GM18520 (cell line): ENCODE measurements at regions not wholly inside any gene's neighbourhood (a gene's known extent, or its start where the extent isn't known, plus 50 kb on each side); places are given as distances from the start of the nearest gene placed in this dataset.

ENCODE experiments used
- ATAC-seq: cut with Tn5 transposase; IDR thresholded peaks from one replicate; pipeline ENCODE4 v1.9.1; 2021; ENCODE audit not compliant: unreplicated experiment

DNA sequence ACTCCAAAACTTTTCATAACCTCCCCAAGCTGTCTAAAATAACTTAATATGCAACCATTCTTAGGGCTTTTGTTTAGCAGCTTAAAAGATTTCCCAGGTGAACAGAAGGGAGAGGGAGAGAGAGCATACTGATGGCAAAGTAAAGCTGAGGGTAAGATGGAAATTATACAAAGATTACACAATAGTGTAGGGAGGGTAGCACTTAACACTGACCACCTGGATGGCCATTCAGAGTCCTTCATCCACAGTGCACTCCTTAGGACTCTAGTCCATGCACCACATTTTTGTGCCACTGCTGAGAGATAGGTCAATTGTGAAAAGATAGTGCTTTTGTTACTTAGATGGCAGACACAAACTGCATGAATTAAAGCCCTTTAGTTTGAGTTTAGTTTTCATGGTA, 574.6 kb downstream of the LMO4 start:
- no peak for ATAC-seq

DNA sequence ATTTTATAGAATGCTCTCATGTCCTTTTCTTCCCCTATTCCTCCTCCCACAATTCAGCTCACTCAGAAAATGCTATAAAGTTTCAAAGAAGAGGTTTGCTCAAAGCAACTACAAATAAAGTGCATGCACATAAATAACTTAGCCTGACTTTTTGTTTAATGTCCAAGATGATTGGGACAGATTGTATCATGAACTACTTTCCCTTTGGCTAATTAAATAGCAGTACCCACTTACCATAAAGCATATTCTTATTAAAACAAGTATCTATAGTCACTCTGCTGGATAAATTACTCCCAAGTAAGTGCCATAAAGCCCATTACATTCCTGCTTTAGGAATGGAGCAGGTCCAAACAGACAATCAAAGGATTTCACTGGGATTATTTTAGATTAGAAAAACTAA, 576.0 kb downstream of the LMO4 start:
- no peak for ATAC-seq

DNA sequence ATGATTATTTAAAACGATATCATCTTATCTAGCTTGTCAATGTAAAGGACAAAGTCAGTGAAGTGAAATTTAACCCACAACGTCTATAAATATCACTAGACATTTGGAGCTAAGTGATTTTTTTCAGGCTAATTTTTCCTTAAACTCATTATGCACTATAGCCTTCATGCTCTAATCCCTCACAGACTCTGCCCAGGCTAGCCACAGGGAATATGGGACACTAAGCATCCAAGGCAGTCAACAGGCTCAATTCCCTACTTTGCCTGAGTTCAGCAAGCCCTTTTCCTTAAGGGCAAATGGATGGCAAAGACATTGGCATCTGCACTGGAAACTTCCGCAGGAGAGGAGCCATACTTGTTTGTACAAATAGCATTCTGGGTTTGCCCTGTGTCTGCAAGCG, 577.0 kb downstream of the LMO4 start:
- ATAC-seq, result no peak

DNA sequence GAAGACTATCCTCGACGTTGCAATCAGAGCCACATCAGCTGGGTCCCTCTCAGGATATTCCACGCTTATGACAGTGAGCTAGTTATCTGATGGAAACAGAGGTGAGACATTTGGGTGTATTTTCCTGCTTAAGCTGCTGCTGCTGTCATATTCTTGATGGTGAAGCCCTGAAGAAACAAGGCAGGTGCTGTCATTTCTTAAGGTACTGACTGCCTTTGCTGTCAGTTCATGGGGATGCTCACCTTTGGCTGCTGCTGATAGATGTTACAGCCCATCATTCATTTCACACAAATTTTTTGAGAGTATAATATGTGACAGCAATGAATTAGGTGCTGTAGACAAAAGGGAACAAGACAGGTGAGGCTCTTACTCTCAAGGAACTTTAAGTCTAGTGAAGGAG, 577.4 kb downstream of the LMO4 start:
- no peak for ATAC-seq

DNA sequence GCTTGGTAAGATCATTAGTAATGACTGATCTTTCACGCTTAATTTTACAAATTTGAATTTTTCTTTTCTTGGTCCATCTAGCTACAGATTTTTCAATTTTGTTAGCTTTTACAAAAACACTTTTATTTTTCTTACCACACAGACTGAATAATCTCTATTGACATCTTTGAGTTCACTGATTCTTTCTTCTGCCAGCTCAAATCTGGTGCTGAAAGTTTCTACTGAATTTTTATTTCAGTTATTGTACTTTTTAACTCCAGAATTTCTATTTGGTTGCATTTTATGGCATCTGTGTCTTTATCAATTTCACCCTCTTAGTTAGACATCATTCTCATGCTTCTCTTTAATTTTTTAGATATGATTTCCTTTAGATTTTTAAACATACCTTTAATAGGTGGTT, 584.7 kb downstream of the LMO4 start:
- ATAC-seq, result no peak

DNA sequence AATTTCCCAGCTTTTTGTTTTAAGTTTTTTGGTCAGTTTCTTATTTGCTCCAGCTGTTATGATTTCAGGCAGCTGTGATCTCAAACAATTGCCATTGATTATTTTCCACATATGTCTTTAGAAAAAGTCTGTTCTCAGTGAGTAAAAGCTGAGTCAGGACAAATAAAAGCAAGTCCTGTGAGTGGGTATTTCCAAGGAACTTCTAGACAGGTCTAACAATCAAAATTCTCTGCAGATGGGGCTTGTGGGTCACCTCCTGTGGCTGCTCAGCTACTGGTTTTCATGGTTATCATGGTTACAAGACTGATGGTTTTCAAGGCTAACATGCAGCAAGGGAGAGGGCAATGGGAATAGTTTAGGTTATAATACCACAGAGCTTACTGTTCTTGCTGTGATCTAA, 585.7 kb downstream of the LMO4 start:
- ATAC-seq, result no peak

DNA sequence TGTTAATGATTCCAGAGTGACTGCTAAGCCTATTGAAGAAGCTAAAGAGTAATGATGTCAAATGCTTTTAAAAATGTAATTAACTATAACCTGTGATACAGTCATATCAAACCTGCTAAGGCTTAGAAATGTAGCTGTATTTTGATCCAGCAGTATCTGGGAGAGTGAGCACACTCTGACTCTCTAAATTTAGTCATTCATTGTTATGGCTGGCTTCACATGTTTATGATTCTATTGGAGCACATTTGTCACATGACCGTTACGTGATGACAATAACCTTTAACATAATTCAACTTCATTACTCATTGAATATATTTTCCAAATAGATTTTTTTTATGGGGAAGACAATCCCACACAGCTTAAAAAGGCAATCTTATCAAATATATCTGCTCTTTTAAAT, 587.1 kb downstream of the LMO4 start:
- ATAC-seq, result no peak

DNA sequence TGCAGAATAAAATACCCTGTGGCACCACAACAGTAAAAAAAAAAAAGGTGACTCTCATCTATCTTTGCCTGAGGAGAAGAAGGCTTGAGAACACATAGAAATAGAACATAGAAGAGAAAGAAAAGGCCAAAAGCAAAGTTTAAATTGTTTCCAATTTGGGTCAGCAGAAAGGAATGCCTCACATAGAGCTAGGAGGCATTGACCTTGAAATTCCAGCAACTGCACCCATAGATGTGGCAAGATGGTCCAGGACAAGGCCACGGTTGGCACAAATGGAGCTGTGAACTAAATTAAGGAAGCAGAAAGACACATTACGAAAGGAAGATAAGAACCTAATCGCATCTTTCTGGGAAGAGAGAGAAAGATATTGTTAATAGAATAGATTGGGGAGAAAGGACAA, 588.3 kb downstream of the LMO4 start:
- ATAC-seq, result no peak

DNA sequence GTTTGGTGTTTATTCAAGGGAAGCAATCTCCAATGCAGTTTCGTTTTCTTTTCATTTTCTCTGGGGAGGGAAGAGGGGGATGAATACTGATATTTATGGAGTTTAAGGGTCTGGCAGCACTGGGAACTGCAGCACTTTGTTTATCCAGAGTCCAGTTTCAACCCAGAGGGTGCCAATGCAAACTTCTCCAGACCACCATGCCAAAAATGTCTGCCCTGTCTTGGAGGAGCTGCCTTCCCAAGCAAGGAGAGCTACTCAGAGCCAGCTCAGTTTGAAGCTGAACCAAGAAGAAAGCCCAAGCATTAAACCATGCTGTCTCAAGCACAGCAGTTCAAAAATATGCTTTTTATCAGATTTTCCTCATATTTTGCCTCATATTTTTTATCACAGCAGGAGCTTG, 589.7 kb downstream of the LMO4 start:
- no peak for ATAC-seq

DNA sequence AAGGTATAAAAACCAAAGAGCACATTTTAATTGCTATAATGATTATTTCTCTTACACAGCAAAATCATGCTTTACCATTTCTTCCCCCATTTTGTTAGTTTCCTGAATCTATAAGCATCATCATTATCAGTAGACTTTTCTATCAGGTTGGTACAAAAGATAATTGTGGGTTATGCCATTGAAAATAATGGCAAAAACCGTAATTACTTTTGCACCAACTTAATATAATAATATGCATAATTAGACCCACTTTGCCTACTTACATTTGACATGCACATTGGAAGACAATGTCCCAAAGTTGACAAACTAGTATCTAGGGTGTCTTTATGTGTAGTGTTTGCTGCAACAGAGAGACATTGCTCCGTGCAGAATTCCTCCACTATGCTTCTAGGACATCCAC, 594.2 kb downstream of the LMO4 start:
- ATAC-seq, result no peak

DNA sequence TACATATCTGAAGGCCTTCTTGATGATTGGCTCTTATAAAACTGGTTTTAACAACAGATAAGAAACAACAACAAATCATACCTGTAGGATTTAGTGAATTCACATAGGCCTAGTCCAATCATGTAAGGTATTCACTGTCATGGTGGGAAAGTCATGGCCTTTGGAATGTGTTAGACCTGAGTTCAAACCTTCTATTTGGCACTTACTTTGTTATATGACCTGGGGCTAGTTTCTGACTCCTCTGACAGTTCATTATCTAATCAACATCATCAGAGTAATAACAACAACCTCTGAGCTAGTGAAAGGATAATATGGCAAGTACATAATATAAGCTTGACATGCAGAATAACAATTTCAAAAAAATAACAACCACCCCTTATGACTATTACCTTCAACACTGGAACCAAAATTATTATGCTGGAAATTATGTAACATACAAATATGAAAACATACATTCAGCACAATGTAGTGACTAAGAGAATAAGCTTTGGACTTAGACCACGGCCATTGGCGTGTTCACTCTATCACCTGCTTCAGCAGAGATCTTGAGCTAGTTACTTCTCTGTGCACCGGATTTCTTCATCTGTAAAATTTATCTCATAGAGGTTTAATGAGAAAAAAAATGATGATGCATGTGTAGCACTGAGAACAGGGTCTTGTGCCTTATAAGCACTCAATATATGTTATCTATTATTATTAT, 597.6 kb downstream of the LMO4 start:
- ATAC-seq, result no peak

DNA sequence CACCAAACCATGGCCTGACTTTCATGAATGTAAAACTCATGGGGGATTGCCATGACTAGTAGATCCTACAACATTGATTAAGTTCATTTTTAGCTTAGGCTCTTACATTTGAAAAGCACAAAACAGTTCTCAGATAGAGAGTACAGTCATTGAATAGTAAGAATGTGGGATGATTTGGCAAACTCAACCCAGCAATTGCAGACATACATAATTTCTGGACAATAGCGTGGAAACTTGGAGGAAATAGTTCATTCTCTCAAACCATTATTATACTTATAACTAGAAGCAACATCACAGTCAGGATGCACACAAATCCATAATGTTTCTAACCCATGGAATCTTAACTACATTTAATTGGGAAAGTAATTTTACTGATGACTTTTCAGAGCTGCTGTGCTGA, 598.2 kb downstream of the LMO4 start:
- no peak for ATAC-seq

DNA sequence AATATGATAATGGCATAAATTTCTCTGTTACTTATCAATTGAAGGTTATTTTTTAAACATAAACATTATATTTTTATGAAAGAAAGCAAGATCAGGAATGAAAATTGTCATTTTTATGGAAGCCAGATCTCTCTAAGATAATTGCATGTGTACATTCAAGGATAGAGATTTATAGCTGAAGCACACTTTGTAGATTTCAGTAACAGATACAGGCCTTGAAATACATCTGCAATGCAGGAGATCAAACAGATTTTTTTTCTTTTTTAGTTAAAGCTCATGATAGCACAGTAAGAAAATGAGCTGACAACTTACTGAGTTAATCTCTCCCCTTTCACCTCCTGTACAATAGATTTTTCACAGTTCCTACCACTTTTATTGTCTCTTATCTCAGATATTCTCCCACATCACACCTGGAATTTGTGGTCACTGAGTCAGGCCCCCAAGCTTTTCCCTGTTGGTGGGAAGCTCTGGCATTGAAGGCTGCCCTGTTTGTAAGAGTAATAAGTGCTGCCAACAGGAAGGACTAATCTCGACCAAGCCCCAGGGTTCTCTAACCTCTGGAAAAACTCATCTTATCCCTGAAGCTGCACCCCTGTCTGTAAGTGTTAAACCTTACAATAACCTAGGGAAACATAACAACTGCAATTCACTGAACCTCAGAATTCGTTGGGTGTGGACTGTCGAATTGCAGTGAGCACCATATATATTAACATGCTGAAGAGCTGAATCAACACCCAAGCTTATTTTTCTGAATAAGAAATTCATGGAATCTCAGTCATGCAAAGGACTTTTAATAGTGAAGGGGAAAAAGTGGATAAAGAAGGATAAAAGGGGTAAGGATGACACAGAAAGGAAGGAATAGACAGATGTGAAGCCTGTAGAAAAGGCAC, 599.0 kb downstream of the LMO4 start:
- no peak for ATAC-seq

DNA sequence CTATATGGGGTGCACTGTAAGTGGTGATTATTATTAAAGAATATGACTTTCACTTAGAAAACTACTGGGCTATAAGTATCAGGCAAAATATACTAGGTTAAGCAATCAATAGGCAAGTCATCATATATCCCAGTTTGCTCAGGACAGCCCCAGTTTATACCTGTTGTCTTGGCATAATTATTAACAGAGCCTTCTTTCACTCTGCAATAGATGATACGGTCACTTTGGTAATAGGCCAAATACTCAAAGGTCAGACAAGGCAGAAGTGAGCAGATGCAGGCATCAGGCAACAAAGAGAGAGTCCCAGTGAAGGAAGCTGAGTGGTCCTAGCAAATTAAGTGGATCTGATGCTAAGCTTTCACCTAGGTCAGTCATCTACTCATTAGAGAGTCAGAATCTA, 599.9 kb downstream of the LMO4 start:
- no peak for ATAC-seq

DNA sequence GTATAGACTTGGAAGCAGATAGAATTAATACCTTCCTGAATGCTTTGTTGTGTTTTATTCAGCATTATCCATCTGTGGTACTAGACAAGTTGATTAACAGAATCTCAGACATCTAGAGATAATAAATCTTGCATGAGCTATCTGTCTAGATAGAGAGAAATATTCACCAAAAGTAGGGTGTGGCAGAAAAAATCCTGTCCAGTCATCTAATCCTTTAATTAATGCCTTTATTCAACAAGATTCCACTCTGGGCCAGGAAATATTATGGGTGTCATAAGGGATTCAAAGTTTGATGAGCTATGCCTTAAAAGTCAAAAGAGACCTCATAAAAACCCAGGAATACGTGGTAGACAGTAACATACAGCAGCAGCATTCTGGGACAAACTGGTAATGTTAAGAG, 601.2 kb downstream of the LMO4 start:
- ATAC-seq, result no peak

DNA sequence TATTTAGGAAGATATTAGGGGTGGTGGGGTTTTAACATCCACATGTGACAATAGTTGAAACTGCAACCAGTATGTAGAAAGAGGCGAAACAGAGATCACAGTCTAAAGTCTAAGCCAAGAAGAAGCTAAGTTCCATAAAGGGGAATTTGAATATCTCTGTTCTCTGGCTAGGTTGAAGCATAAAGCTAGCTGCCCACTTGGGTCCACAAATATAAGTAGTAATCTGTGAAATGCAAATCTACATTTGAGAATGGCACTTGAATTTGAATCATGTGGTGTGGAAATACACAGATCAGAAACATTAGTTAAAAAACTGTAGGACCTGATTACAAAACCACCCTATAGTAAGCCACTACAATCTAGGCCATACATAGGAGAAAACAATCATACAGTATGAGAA, 602.1 kb downstream of the LMO4 start:
- no peak for ATAC-seq

DNA sequence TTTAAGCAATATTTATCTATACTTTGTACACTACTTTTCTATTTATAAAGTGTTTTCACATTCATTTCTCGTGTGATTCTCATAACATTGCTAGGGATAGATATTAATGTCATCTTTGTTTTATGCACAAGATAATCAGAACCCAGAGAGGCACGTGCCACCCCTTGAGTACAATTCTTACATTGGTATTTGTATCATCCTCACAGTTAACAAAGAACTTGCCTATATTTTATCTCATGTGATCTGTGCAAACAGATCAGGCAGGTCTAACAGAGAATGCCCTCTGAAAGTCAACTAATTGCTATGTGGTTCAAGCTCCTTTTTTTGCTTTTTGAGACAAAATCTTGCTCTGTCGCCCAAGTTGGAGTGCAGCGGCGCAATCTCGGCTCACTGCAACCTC, 604.5 kb downstream of the LMO4 start:
- no peak for ATAC-seq

DNA sequence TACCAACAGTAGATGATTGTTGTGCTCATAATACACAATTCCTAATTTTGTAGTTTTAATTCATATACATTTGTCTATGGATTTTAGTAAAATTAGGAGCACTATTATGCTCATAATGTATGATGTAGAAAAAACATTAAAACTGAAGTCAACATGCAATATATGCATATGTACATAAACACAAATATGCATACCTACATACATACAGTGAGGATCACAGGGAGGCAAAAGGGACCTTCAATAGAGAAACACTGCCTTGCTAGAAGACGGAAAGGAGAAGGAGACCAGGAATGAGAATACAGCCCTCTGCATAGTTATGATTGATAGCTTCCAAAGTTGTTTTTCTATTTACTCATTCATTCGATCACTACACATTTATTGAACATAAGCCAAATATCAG, 606.5 kb downstream of the LMO4 start:
- ATAC-seq, result no peak

DNA sequence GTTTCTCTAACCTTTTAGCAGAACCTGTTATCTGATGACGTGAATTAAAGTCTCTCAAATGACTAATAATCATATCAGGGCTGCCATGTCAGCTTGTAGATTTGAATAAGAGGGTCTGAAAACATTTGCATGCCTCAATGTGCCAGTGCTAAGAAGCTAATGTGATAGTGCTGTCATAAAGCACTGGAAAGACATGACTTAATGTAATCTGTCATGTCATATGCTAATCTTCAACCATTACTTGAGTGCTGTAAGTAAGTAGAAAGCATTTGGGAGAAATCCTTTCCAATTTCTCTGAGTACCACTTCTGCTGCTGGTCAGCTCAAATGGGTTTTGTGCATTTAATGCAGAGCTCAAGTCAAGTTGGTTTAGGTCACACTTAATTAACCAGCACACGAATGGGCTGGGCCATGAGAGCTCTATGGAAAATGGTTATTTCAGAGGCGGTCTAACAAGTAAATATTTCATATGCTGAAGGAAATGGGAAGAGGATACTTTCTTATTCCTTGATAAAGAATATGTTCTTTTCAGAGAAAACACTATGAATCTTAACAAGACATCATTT, 609.2 kb downstream of the LMO4 start:
- no peak for ATAC-seq

DNA sequence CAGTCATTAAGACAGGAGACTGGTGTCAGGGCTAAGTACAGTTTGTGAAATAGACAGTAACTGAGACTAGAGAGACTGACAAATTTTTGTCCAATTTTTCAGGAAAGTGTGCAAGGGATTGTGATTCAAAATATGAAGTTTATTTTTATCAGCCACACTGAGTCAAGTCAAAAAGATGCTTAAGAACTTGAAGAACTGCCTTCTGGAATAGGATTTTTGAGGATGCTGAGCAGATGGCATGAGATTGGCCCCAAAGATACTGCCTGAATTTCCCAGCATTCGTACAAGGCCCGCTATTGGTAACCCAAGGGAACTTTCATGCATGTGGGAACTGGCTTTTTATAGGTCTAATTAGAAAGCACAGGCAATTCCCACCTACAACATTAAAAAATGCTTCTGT, 610.0 kb downstream of the LMO4 start:
- no peak for ATAC-seq

DNA sequence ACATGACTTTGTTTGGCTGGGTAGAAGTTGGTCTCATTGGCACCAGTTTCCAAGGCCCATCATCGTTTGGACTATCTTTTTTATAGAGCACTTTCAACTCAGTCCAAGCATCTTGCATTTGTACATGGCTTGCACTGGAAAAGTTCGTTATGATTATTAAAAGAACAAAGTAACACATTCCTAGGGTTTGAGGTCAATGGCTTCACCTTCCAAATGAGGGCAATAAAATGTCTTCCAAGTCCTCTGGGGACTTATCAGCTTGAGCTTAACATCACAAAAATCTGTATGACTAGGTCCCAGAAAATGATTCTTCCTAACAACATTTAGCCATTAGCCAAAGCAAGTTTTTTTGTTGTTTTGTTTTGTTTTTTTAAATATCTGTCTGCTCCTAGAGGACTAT, 610.8 kb downstream of the LMO4 start:
- ATAC-seq, result no peak

DNA sequence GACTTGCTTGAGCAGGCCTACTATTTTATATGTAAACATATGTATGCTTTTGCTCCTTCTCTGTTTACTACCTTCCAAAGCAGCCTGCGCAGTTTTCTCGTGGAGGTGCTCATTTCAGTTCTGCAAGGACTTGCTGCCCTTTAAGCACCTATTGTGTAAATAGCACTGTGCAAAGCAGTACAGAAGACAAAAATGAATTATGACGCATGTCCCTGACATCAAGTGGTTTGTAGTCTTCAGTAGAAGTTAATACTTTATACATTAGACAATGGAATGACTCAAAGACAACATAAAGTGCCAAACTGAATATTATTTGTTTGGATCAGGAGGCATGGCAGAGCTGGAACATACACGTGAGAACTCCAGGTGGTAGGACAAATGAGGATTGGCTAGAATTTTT, 611.7 kb downstream of the LMO4 start:
- no peak for ATAC-seq
